ENCODE measurements at regions not wholly inside any gene's neighbourhood (a gene's known extent, or its start where the extent isn't known, plus 50 kb on each side); places are given as distances from the start of the nearest gene placed in this dataset.

DNA sequence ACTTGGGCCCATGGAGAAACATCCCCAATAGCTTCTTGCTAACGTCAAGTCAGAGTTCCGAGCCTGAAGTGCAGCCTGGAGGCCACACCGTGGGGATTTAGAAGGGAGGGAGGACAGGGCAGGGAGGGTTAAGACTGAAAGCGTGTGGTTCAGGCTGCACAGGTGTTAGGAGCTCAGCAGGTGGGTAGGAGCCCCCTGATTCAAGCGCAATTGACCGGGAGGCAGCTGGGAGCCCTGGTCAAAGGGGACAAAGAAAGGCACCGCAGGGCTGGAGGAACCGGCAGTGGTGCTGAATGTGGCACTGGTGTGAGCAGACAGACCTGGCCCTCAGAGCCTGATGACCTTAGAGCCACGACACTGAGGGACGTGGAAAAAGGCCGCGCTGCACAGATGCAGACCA lies 149.6 kb downstream of the TMEM18 start:
- Histone ChIP-seq H4K20me1 (replicated peaks; ENCODE audit: control insufficient read depth, extremely low read depth, insufficient read depth, low read length) (no peaks in the 10 kb centered on the region), H3K9ac (replicated peaks; ENCODE audit: extremely low read depth, insufficient read depth, low read length) (no peak overlapping the region), H3K4me1 (ENCODE audit: control insufficient read depth, extremely low read depth, insufficient read depth, low read length) (no peaks in the 10 kb centered on the region), H3K36me3 (ENCODE audit: control insufficient read depth in 2 of 2, extremely low read depth in 1 of 2, insufficient read depth in 2 of 2, low read length in 2 of 2) (no peaks in the 10 kb centered on the region), H3K4me2 (ENCODE audit: insufficient read depth, low read length) (no peak overlapping the region), H3K4me3 (replicated peaks in 1 of 3; ENCODE audit: insufficient read depth in 1 of 3, low read depth in 1 of 3, low read length in 3 of 3) (no peak overlapping the region), H3K27me3 (ENCODE audit: control insufficient read depth in 2 of 2, insufficient read depth in 2 of 2, low read length in 2 of 2) (no peaks in the 10 kb centered on the region), H3K9me1 (replicated peaks; ENCODE audit: control insufficient read depth, extremely low read depth, insufficient read depth, low read length) (no peaks in the 10 kb centered on the region), H3K9me3 (replicated peaks; ENCODE audit: control insufficient read depth, insufficient read depth, low read length) (peaks cover 4% of the 10 kb centered on the region), H3K79me2 (ENCODE audit: control insufficient read depth, insufficient read depth, low read length) (no peaks in the 10 kb centered on the region), H3K27ac (ENCODE audit: insufficient read depth, low read depth, low read length) (no peak overlapping the region), H2AFZ (ENCODE audit: low read depth, low read length) (no peak overlapping the region)
- intact Hi-C loops (cut with micrococcal nuclease): no loop called here
- dilution Hi-C loops (cut with MboI; ENCODE audit: extremely low pct_ligation_motif_present, low sequenced_read_pairs): no loop called here
- BruUV-seq (replicated peaks): no TSS peak
- CTCF ChIA-PET: no interaction called here
- FAIRE-seq (no peak), DNase-seq (ENCODE audit: low read depth, low spot score) (no peak)
- POLR2A ChIA-PET: no interaction called here
- TF ChIP-seq JUN (IDR thresholded peaks at IDR 0.05; ENCODE audit: borderline replicate concordance, insufficient read depth, insufficient read length, low read depth): no peak
- TF ChIP-seq POLR2AphosphoS5 (IDR thresholded peaks at IDR 0.05; ENCODE audit: insufficient read depth, low read depth, low read length): no peak
- TF ChIP-seq FOS (IDR thresholded peaks at IDR 0.05; ENCODE audit: borderline replicate concordance, insufficient read depth, low read length): no peak
- TF ChIP-seq GATA2 (IDR thresholded peaks at IDR 0.05; ENCODE audit: insufficient read depth, insufficient read length, low read depth, low read length): no peak
- no peak for TF ChIP-seq CTCF (IDR thresholded peaks at IDR 0.05; ENCODE audit: extremely low read depth in 1 of 2, insufficient read depth in 1 of 2, low read depth in 1 of 2, low read length in 2 of 2)
- TF ChIP-seq POLR2A (IDR thresholded peaks at IDR 0.05; ENCODE audit: low read depth, low read length): no peak
- TF ChIP-seq MYC (IDR thresholded peaks at IDR 0.05; ENCODE audit: low read depth, low read length): no peak
- TF ChIP-seq, protein P1, sequence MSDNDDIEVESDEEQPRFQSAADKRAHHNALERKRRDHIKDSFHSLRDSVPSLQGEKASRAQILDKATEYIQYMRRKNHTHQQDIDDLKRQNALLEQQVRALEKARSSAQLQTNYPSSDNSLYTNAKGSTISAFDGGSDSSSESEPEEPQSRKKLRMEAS (IDR thresholded peaks at IDR 0.05; ENCODE audit: insufficient read depth, insufficient read length): no peak
- TF ChIP-seq EZH2 (IDR thresholded peaks at IDR 0.05; ENCODE audit: borderline replicate concordance, low read depth, low read length, severe bottlenecking): no peak

All from endothelial cell of umbilical vein (primary cell).